ENCODE measurements at regions not wholly inside any gene's neighbourhood (a gene's known extent, or its start where the extent isn't known, plus 50 kb on each side); places are given as distances from the start of the nearest gene placed in this dataset.

DNA sequence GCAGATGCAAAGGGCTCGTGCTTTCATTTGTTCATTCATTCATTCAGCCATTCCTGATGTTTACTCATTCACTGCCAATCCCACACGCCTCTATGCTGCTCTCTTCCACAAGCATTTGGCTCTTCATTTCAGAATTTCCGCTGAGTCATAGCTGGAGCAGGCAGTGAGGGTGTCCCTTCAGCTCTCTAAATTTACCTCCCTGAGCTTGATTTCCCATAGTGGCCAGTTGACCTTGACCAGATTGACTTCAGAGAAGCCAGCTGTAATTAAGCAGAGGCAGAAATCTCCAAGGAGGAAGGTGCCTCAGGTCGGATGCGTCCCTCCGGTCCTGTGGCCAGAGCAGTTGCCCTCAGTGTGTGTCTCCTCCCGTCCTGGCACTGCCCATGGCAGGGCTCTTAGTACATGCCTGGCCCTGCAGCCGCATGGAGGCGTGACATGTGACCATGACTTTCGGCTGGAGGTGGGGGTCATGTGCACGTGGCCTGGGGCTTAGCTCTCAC lies 267.2 kb upstream of the ECI2 start (continued):
- TF ChIP-seq, protein P1, sequence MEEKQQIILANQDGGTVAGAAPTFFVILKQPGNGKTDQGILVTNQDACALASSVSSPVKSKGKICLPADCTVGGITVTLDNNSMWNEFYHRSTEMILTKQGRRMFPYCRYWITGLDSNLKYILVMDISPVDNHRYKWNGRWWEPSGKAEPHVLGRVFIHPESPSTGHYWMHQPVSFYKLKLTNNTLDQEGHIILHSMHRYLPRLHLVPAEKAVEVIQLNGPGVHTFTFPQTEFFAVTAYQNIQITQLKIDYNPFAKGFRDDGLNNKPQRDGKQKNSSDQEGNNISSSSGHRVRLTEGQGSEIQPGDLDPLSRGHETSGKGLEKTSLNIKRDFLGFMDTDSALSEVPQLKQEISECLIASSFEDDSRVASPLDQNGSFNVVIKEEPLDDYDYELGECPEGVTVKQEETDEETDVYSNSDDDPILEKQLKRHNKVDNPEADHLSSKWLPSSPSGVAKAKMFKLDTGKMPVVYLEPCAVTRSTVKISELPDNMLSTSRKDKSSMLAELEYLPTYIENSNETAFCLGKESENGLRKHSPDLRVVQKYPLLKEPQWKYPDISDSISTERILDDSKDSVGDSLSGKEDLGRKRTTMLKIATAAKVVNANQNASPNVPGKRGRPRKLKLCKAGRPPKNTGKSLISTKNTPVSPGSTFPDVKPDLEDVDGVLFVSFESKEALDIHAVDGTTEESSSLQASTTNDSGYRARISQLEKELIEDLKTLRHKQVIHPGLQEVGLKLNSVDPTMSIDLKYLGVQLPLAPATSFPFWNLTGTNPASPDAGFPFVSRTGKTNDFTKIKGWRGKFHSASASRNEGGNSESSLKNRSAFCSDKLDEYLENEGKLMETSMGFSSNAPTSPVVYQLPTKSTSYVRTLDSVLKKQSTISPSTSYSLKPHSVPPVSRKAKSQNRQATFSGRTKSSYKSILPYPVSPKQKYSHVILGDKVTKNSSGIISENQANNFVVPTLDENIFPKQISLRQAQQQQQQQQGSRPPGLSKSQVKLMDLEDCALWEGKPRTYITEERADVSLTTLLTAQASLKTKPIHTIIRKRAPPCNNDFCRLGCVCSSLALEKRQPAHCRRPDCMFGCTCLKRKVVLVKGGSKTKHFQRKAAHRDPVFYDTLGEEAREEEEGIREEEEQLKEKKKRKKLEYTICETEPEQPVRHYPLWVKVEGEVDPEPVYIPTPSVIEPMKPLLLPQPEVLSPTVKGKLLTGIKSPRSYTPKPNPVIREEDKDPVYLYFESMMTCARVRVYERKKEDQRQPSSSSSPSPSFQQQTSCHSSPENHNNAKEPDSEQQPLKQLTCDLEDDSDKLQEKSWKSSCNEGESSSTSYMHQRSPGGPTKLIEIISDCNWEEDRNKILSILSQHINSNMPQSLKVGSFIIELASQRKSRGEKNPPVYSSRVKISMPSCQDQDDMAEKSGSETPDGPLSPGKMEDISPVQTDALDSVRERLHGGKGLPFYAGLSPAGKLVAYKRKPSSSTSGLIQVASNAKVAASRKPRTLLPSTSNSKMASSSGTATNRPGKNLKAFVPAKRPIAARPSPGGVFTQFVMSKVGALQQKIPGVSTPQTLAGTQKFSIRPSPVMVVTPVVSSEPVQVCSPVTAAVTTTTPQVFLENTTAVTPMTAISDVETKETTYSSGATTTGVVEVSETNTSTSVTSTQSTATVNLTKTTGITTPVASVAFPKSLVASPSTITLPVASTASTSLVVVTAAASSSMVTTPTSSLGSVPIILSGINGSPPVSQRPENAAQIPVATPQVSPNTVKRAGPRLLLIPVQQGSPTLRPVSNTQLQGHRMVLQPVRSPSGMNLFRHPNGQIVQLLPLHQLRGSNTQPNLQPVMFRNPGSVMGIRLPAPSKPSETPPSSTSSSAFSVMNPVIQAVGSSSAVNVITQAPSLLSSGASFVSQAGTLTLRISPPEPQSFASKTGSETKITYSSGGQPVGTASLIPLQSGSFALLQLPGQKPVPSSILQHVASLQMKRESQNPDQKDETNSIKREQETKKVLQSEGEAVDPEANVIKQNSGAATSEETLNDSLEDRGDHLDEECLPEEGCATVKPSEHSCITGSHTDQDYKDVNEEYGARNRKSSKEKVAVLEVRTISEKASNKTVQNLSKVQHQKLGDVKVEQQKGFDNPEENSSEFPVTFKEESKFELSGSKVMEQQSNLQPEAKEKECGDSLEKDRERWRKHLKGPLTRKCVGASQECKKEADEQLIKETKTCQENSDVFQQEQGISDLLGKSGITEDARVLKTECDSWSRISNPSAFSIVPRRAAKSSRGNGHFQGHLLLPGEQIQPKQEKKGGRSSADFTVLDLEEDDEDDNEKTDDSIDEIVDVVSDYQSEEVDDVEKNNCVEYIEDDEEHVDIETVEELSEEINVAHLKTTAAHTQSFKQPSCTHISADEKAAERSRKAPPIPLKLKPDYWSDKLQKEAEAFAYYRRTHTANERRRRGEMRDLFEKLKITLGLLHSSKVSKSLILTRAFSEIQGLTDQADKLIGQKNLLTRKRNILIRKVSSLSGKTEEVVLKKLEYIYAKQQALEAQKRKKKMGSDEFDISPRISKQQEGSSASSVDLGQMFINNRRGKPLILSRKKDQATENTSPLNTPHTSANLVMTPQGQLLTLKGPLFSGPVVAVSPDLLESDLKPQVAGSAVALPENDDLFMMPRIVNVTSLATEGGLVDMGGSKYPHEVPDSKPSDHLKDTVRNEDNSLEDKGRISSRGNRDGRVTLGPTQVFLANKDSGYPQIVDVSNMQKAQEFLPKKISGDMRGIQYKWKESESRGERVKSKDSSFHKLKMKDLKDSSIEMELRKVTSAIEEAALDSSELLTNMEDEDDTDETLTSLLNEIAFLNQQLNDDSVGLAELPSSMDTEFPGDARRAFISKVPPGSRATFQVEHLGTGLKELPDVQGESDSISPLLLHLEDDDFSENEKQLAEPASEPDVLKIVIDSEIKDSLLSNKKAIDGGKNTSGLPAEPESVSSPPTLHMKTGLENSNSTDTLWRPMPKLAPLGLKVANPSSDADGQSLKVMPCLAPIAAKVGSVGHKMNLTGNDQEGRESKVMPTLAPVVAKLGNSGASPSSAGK (IDR thresholded peaks at IDR 0.05), result peak; percentile 49
- TF ChIP-seq CTBP1 (IDR thresholded peaks at IDR 0.05; ENCODE audit: borderline replicate concordance), result peak; percentile 13; the same call in 1 of the 2 replicates
- peak; percentile 48 for TF ChIP-seq FOSL1 (tag; conservative IDR thresholded peaks at IDR 0.05)
- peak; percentile 61 for TF ChIP-seq MYC (IDR thresholded peaks at IDR 0.05; ENCODE audit: low read depth, low read length)
- TF ChIP-seq MYC (CRISPR knock-in tag; IDR thresholded peaks at IDR 0.05; ENCODE audit: borderline replicate concordance, low read depth), result no peak
- TF ChIP-seq BHLHE40 (IDR thresholded peaks at IDR 0.05; ENCODE audit: low read length), result 0 out of 2 replicates have a peak, but pooled peaks have one; percentile 20
- TF ChIP-seq BACH1 (tag; IDR thresholded peaks at IDR 0.05), result peak; percentile 92
- no peak for TF ChIP-seq HOXB6 (CRISPR knock-in tag; IDR thresholded peaks at IDR 0.05; ENCODE audit: borderline replicate concordance)
- TF ChIP-seq NR2C2 (CRISPR knock-in tag; IDR thresholded peaks at IDR 0.05), result no peak
- TF ChIP-seq NR2C2 (tag; IDR thresholded peaks at IDR 0.05), result peak; percentile 36; the same call in 1 of the 2 replicates
- no peak for TF ChIP-seq ADNP (tag; IDR thresholded peaks at IDR 0.05)
- TF ChIP-seq, protein P2, sequence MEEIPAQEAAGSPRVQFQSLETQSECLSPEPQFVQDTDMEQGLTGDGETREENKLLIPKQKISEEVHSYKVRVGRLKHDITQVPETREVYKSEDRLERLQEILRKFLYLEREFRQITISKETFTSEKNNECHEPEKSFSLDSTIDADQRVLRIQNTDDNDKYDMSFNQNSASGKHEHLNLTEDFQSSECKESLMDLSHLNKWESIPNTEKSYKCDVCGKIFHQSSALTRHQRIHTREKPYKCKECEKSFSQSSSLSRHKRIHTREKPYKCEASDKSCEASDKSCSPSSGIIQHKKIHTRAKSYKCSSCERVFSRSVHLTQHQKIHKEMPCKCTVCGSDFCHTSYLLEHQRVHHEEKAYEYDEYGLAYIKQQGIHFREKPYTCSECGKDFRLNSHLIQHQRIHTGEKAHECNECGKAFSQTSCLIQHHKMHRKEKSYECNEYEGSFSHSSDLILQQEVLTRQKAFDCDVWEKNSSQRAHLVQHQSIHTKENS (CRISPR knock-in tag; IDR thresholded peaks at IDR 0.05), result no peak
- peak; percentile 56; the same call in 1 of the 2 replicates for TF ChIP-seq SMARCA4 (IDR thresholded peaks at IDR 0.05)
- no peak for TF ChIP-seq ZNF76 (CRISPR knock-in tag; IDR thresholded peaks at IDR 0.05; ENCODE audit: borderline replicate concordance)
- no peak for TF ChIP-seq HDAC8 (tag; IDR thresholded peaks at IDR 0.05)
- TF ChIP-seq C11orf30 (IDR thresholded peaks at IDR 0.05; ENCODE audit: low read depth), result peak; percentile 90
- no peak for TF ChIP-seq NR2C1 (IDR thresholded peaks at IDR 0.05)
- TF ChIP-seq NR2C1 (tag; IDR thresholded peaks at IDR 0.05), result 0 out of 2 replicates have a peak, but pooled peaks have one; percentile 10
- no peak for TF ChIP-seq POLR2G (IDR thresholded peaks at IDR 0.05; ENCODE audit: low read depth, low read length)

All from K562 (cell line).